OCI-LY7 (cell line): ENCODE measurements at regions not wholly inside any gene's neighbourhood (a gene's known extent, or its start where the extent isn't known, plus 50 kb on each side); places are given as distances from the start of the nearest gene placed in this dataset.

Experiments
- CTCF ChIP-seq: fragments of 200-600 bp; sonication (generic); conservative IDR thresholded peaks from 2 replicates; pipeline ENCODE4 v1.5.1; 2014; ENCODE audit warnings: mild to moderate bottlenecking, antibody characterized with exemption, low read length, moderate library complexity, mixed read lengths
- EZH2phosphoT487 ChIP-seq: fragments of 200-600 bp; sonication (generic); IDR thresholded peaks from 2 replicates; pipeline ENCODE4 v1.6.1; 2018; ENCODE audit warnings: low read depth, borderline replicate concordance, mild to moderate bottlenecking, mixed run types, antibody characterized with exemption, low read length, moderate library complexity, mixed read lengths

GRCh38 chr3:163491714-163492113, 1586.6 kb downstream of the SI start:
- no peak for TF ChIP-seq CTCF
- no peak for TF ChIP-seq EZH2phosphoT487
